ENCODE measurements at regions not wholly inside any gene's neighbourhood (a gene's known extent, or its start where the extent isn't known, plus 50 kb on each side); places are given as distances from the start of the nearest gene placed in this dataset.

GRCh38 chr6:149179431-149179830 lies 138.1 kb upstream of the TAB2 start:
- TF ChIP-seq CTCF (optimal IDR thresholded peaks at IDR 0.05 in 1 of 3, IDR thresholded peaks at IDR 0.05 in 1 of 3, conservative IDR thresholded peaks at IDR 0.05 in 1 of 3; ENCODE audit: extremely low read depth in 1 of 3, insufficient read depth in 2 of 3, low read length in 3 of 3), result no peak
- no peak for TF ChIP-seq EZH2 (IDR thresholded peaks at IDR 0.05; ENCODE audit: low read length)

Measured in keratinocyte (primary cell).